C1 segment of cervical spinal cord (tissue), 14 donors: ENCODE measurements at regions not wholly inside any gene's neighbourhood (a gene's known extent, or its start where the extent isn't known, plus 50 kb on each side); places are given as distances from the start of the nearest gene placed in this dataset.
"Not testable (repeated sequence)": the region's sequence is repeated elsewhere in the genome, so short reads cannot be mapped to it uniquely, and the experiment has no call there.

Experiments
- DNase-seq, 14 donors: peaks; one replicate each; lab custom pipeline; 2025; lab: John Stamatoyannopoulos, UW

DNA sequence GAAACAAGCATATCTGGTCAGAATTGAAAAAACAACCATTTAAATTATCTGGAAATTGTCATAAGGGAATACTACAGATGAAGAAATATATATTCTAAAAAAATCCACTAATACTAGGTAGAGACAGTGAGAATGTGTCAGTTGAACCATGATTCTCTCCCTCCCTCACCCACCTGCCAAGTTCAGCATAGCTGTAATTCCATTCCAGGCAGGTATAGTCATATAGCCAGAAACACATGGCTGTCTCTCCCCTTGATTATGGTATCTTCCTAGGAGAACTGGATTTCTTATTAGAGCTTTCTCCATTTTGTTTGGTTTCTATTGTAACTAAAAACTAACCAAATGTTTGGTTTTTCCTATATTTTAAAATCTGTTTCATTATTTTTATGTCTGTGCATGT is 509.2 kb downstream of the CDH10 start:
- no peak for DNase-seq

DNA sequence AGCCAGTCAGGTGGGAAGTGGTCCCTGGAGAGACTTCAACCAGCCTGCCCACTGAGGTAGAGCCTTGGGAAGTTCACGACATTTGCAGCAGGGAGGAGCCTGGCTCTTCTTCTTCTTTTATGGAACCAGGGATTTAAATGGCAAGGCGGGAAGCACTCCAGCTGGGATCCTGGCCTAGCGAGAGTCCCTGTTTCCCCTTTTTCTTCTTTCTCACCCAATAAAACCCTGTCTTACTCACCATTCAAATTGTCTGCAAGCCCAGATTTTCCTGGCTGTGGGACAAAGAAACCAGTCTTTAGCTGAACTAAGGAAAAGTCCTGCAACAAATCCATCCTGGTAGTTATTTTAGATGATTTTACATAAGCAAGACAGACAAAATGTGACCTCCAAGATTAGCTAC is 503.7 kb downstream of the CDH10 start:
- peak in 8 of 14 donors; percentile 3 to 45 (median 12) for DNase-seq

DNA sequence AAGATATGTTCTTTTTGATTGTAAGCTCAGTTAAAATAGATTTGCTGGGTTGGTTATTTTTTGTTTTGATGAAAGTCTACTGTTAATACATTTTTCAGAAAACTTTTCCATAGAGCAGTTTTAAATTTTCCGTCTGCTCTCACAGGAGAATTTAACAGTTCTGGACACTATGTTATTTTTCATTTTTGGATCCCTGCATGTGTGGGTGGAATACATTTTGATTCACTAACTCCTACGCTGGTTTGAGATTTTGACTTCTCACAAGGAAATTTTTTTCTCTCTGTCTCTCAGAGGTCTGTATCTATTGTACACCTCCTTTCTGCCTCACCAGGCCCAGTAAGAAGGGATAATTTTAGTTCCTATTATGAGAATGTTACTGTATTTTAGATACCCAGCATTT is 502.4 kb downstream of the CDH10 start:
- DNase-seq = no peak

DNA sequence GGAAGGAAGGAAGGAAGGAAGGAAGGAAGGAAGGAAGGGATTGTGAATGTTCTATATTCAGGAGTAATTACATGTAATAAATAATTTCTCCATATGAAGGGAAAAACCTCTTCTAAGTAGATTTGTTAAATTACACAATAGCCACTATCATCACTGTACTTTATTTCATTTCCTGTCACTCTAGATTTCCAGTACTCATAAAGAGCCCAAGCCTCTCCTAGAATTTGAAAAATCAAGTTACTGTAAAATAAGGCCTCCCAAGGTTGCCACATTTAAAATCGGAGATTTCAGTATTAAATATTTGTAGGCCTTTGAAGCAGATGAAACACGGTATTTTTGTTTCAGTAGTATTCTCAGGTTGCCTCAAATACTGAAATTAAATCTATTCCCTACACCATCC is 499.0 kb downstream of the CDH10 start:
- DNase-seq = no peak

DNA sequence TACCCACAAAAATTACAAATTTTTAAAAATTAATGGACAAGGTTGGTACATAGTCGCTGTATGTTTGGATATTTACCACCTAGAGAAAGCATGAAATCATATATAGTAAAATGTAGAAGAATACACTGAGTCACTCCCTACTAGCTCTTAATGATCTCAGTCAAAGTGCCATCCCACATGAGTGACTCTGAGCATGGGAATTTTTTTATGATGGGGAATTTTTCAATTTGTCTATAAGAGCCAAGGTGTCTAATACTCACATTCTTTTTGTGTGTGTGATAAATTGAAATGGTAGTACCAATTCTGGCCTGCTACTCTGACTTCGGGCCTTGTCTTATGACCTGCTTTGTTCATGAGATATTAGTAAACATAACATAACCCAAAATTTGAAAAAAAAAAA is 483.2 kb downstream of the CDH10 start:
- no peak for DNase-seq

DNA sequence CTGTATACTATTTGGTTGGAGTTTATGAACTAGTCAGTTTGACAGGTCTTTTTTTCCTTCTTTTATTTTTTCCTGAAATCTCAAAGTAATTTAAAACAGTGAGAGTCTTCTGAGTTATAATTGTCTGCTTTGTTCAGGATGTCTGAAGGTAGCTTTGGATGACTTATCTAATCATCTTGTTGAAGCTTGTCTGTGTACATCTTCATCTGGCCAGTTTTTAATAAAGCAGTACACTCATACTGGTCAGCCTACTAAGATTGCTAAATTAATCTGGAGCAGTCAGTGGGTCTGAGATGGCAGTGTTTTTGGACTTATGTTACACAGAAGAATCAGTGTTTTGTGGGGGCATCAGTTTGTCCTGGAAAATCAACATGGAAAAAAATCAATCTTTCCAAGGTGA is 482.4 kb downstream of the CDH10 start:
- DNase-seq = no peak

DNA sequence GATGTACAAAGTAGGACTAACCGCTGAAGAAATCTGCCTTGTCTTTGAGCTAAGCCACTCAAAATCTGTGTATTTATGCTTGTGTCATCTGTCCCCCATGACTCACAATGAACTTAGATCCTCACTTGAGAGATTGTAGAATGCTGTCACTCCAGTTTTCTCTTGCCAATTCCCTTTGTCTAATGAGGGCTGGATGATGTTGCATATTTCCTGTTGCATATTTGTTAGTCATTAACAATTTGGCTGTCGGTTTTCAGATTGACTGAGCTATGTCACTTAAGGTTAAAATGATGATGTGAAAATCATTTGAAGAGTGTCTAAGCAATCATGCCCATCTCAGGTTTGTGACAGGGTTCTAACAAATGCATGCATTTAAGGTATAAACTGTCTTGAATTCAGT is 481.7 kb downstream of the CDH10 start:
- no peak for DNase-seq

DNA sequence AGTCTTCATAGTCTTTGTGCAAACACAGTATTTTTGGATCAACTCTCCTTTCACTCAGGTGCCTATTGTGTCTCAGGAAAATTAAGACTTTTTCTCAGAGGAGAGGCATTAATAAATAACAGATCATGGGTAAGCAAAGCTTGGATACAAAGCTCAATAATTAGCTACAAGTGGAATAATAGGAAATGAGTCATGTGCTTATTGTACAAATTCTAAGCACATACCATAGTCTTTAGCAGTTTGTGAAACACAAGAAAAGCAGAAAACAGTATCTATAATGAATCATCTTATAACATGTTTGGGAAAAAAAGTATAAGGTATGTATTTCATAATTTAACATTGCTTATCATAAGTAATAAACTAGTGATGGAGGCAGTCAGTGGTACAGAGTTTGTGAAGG is 477.0 kb downstream of the CDH10 start:
- no peak for DNase-seq

DNA sequence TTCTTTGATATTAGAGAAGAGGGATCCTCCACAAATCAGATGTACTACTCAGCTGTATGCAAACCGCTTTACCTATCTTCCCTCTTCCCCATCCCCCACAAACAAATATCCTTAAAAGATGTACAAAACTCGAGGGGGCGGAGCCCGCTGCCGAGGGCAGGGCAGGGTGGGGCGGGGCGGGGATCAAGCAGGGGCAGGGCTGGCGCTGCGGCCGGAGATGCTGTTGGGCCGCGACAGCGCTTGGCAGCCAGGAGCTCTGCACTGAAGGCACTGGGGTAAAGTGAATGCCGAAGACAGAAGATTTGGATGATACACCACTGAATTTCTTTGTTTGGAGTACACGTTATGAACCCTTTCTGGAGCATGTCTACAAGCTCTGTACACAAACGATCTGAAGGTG is 474.8 kb downstream of the CDH10 start:
- DNase-seq = no peak

DNA sequence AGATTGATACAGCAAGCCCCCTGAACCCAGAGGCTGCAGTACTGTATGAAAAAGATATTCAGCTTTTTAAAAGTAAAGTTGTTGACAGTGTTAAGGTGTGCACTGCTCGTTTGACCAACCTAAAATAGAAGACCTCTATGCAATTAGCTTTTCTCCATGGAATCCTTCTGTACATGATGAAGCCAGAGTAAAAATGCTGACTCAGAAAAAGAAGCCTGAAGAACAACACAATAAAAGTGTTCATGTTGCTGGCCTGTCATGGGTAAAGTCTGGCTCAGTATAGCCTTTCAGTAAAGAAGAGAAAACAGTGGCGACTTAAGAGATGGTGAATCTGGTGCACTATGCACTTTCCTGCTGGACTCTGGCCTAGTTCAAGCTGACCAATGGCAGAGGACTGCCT is 473.8 kb downstream of the CDH10 start:
- DNase-seq = not testable (repeated sequence)

DNA sequence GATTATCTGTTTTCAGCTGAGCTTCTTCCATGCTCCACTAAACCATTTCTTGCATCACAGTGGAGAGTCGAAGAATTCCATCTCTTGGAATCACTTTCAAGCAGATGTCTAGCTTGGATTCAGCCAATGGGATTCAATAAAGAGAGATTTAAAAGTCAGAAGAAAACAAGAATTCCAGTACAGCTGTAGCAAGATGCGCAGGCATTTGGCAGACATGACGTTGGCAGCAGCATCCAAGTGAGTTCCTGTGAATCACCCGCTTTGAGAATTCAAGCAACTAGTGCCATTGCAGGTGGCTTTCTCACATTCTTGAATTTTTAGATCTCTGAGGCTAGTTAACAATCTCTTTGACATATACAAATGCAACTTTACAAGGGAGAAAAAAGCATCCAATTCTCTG is 467.0 kb downstream of the CDH10 start:
- no peak for DNase-seq

DNA sequence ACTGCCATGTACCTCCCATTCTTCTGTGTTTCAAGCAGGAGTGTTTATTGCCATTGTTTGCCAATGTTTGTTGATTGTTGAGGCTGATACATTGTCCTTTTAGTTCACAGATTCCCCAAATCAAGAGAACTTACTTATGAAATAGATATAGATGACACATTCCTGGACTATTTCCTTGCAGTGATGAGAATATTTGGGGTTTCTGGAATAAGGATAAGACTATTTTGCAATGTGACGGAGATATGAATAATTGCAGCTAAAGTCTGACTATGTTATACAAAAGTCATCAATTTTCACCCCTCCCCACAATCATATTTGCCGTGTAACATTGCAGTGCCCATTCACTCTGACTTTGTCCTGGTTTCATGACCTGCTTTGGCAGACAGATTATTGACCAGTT is 460.8 kb downstream of the CDH10 start:
- no peak for DNase-seq

DNA sequence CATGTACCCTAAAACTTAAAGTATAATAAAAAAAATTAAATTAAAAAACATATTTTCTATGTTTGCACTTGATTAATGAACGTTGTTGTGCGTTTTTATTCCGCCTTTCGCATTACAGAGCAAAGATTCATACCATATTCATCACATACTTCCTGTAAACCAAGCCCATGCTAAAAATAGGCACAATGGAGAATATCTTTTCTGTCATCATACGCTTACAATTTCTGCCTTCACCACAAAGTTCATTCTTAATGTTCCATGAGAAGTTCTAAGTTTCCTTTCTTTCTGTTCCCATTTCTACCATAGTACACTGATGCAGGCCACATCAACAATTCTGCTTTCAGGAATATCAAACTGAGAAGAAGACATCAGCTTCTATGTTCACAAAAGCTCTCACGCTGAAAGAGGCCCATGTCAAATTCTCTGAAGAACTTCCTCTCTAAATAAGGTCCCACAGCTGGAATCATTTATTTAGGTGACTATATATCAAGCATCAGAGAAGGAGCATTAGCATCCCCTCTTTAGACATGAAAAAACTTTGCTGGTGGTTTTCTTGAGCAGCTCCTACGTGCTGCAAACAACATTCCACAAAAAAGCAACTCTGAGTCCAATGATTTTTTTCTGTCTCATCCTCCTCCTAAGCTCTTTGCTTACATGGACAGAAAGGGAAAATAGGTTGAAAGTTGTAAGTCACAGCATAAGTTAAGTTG is 456.4 kb downstream of the CDH10 start:
- no peak for DNase-seq

DNA sequence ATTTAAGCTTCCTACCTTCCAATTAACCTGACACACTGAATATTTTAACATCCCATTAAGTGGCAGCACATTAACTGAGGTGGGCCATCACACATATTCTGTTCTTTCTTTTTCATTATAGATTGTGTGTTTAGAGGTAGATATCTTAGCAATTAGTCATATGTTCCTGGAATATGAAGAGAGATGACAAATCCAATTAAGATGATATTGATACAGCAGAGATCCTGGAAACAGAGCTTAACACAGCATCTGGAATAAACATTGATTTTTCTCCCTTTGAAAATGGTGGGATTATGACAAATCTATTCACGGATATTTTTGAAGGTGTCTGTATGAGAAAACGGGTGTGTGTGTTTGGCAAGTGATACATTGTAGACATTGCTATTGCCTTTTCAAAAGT is 448.0 kb downstream of the CDH10 start:
- DNase-seq = no peak

DNA sequence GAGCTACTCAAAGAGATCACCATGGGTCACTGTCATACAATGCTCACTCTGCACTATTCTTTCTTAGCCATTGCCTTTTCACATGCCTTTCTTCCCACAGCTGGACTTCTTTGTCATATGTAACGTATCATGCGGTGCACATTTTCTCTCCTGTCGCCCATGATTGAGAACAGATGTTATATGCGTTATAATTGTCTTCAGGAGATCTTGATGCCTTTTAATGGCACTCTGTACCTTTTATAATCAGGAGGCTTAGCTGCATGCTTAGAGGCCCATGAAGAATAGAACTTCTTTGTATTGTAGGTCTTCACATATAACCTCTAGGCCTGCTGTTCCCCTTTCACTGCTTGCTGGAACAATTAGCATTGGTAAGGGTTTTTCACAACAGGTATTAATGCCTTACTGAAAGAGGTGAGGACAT is 436.1 kb downstream of the CDH10 start:
- no peak for DNase-seq

DNA sequence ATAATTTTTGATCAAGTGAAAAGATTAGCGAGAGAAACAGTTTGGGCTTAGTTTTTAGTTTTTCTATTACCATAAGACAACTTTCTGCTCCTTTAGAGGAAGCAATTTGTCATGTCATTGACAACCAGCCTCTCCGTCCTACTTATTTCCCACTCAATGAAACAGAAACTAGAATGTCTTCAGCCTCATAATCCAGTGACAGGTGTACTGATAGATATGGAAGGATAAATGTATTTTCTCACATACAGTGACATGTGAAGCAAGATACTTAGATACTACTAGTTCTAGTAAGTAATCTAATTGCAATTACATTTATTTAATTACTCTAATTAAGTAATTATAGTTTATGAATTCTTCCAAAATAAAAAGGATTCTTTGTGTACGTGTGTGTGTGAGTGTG is 429.7 kb downstream of the CDH10 start:
- DNase-seq = no peak

DNA sequence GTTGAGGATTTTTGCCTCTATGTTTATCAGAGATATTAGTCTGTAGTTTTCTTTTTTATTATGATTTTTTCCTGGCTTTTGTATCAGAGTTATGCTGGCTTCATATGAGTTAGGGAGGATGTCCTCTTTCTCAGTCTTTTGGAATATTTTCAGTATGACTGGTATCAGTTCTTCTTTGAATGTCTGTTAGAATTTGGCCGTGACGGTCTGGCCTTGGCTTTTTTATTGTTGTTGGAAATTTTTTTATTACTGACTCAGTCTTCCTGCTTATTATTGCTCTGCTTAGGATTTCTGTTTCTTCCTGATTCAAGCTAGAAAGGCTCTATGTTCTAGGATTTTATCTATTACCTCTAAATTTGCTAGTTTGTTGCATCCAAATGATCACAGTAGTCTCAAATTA is 421.9 kb downstream of the CDH10 start:
- no peak for DNase-seq

DNA sequence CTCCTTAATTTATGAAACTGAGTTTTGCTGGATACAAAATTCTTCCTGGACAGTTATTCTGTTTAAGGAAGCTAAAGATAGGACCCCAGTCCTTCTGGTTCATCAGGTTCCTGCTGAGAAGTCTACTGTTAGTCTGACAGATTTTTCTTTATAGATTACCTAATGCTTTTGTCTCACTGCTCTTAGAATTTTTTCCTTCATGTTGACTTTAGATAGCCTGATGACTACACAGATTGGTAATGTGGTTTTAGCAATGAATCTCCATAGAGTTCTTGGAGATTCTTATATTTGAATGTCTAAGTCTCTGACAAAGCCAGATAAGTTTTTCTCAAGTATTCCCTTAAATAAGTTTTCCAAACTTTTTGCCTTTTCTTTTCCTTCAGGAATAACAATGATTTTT is 419.7 kb downstream of the CDH10 start:
- no peak for DNase-seq

DNA sequence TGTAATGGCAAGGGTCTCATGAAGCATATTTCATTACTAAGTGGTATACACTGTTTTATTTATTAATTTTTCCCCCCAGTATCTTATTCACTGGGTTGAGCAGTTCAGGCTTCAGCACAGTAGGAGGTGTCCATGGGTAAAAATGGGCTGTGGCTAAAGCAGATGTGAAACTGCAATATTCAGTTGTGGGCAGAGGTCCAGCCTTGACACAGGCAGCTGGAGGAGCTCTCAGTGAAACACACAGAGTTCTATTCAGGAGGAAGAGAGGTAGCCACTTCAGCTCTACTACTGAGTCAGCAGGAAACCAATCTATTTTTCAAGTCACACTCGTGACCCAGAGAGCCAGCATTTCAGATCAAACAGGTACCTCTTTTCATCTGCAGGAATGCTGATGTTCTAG is 418.3 kb downstream of the CDH10 start:
- peak in 1 of 14 donors; percentile 2 for DNase-seq

DNA sequence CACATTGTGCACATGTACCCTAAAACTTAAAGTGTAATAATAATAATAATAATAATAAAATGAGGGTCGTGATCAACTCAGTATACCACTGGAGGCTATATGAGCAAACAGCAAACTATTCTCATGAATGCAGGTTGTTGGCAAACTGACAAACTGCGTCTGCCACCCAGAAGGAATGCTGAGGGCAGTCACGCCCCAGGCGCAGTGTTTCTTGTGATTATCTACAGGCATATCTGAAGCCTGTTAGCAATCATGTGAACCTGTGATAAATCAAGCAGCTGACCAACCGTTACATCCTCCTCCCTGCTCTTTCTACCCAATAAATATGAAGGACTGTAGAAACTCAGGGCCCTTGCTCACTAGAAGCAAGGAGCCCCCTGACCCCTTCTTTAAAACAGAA is 416.9 kb downstream of the CDH10 start:
- DNase-seq = not testable (repeated sequence)

DNA sequence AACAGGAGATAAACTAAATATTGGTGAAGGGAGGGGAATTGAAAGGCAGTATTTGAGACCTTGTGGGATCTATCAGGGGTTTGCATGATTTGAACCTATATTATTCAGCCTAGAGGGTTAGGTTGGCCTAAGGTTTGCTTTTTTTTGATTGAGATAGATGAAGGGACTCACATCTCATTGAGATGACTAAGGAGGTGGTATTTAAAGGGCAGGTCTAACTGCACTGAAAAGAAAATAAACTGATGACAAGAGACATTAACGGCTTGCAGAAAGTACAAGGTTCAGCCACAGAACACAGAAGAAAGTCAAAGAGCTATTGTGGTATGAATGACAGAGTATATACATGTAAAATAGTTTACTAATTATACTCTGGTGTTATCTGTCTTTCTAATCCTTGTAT is 412.7 kb downstream of the CDH10 start:
- no peak for DNase-seq

DNA sequence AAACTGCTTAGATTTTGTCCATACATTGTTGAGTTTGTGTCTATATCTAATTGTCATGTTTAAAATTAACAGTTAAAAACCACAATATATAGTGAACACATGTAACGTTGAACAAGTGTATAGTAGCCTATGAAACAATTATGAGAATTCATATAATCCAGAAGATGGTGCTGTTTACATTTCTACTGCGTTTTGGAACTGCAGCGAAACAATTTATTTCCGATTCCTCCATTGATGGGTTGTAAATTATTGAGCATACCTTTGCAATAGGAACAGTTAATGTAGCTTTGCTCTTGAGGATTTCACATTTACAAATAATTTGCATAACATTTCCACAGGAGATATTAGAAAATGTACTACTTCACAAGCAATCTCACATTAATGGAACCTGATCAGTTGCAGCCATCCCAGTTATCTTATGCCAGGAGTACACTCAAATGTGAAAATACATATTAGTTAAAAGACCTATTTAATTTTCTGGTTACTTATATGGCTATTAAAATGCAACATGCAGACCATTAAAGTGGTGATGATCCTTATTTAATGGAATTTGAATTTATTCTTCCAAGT is 411.8 kb downstream of the CDH10 start:
- peak in 1 of 14 donors; percentile 47 for DNase-seq

DNA sequence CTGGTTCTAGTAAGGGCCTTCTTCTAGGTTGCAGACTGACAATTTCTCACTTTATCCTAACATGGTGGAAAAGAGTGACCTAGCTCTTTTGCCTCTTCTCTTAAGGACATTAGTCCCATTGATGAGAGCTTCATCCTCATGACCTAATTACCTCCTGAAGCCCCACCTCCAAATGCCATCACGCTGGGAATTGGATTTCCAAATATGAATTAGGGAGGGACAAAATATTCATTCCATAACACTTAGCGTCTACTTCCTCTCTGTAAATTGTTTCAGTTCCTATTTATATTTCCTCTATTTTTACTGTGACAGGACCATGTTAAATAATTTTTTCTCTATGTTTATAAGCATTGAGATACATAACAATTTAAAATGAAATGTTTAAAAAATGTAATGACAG is 408.8 kb downstream of the CDH10 start:
- DNase-seq = no peak

DNA sequence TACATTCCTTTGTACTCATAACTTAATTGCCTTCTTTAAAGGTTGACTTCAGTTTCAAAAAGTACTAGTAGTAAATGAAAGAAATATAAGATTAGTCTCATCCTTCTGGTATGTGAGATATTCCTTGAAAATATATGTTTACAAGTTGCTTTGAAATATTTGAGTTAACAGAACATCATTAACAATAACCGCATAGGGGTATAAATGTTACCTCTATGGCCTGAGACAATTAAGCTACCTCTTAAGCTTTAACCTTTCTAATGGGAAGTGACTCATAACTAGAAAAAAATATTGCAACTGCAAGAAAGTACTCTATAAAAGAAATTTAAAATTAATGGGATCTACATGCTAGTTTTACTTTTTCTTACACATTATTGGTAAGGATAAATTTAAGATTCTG is 399.0 kb downstream of the CDH10 start:
- no peak for DNase-seq
